Upper lobe of right lung (tissue), 1 donor: ENCODE measurements at regions not wholly inside any gene's neighbourhood (a gene's known extent, or its start where the extent isn't known, plus 50 kb on each side); places are given as distances from the start of the nearest gene placed in this dataset.

Experiments
- ATAC-seq: fragments of 200-7000 bp; cut with Tn5 transposase; one replicate; pipeline ENCODE4 v1.9.1; 2020; ENCODE audit warnings: mild to moderate bottlenecking, moderate library complexity
- DNase-seq: peaks from one replicate; pipeline ENCODE4 v3.0.0-alpha.2; 2020
- H3K27ac ChIP-seq: fragments of 200-600 bp; one replicate; pipeline ENCODE4 v1.8.0; 2022
- H3K27me3 ChIP-seq: fragments of 200-600 bp; one replicate; pipeline ENCODE4 v1.8.0; 2022; ENCODE audit warnings: mild to moderate bottlenecking
- H3K36me3 ChIP-seq: fragments of 200-600 bp; one replicate; pipeline ENCODE4 v1.8.0; 2022
- H3K4me1 ChIP-seq: fragments of 200-600 bp; one replicate; pipeline ENCODE4 v1.8.0; 2022
- H3K4me3 ChIP-seq: fragments of 200-600 bp; one replicate; pipeline ENCODE4 v1.8.0; 2022; ENCODE audit warnings: mild to moderate bottlenecking
- H3K9me3 ChIP-seq: fragments of 200-600 bp; one replicate; pipeline ENCODE4 v1.8.0; 2022
- CTCF ChIP-seq: fragments of 200-600 bp; IDR thresholded peaks from one replicate; pipeline ENCODE4 v1.8.0; 2022; ENCODE audit warnings: antibody characterized with exemption
- intact Hi-C: fragments of 100-400 bp; cut with DNase I; formaldehyde crosslinking; loops from one replicate; pipeline ENCODE4 v1.11.0; 2022
- donor health status: DM: no; HTN: yes; CAD: no; lungs with severe emphysema.

GRCh38 chr5:82426464-82427154, 148.5 kb upstream of the RPS23 start:
- intact Hi-C loops, result no loop called here
- Histone ChIP-seq H3K27me3 (no peaks in the 10 kb centered on the region), H3K4me1 (peaks cover 1% of the 10 kb centered on the region), H3K36me3 (no peaks in the 10 kb centered on the region), H3K9me3 (no peaks in the 10 kb centered on the region), H3K4me3 (no peak overlapping the region), H3K27ac (no peak overlapping the region)
- no peak for DNase-seq
- peak; percentile 67 for ATAC-seq
- no peak for TF ChIP-seq CTCF

- Histone ChIP-seq H3K4me3 (no peak overlapping the region), H3K9me3 (no peaks in the 10 kb centered on the region), H3K27ac (no peak overlapping the region), H3K4me1 (peaks cover 4% of the 10 kb centered on the region), H3K27me3 (no peaks in the 10 kb centered on the region), H3K36me3 (no peaks in the 10 kb centered on the region)
- intact Hi-C loops, result no loop called here
- no peak for DNase-seq
- no peak for ATAC-seq
- TF ChIP-seq CTCF, result no peak
Measured at GRCh38 chr5:82425591-82425990, 147.4 kb upstream of the RPS23 start.

- intact Hi-C loops, result no loop called here
- Histone ChIP-seq H3K27me3 (no peaks in the 10 kb centered on the region), H3K9me3 (no peaks in the 10 kb centered on the region), H3K36me3 (no peaks in the 10 kb centered on the region), H3K27ac (no peak overlapping the region), H3K4me3 (no peak overlapping the region), H3K4me1 (peaks cover 4% of the 10 kb centered on the region)
- DNase-seq (no peak), ATAC-seq (no peak)
- TF ChIP-seq CTCF, result no peak
Measured at GRCh38 chr5:82424211-82424610, 146.1 kb upstream of the RPS23 start.

GRCh38 chr5:82422751-82423181, 144.6 kb upstream of the RPS23 start:
- TF ChIP-seq CTCF, result no peak
- ATAC-seq (peak; percentile 81), DNase-seq (no peak)
- Histone ChIP-seq H3K4me1 (peaks cover 10% of the 10 kb centered on the region), H3K36me3 (no peaks in the 10 kb centered on the region), H3K27ac (peak overlapping the region; percentile 71), H3K27me3 (no peaks in the 10 kb centered on the region), H3K9me3 (no peaks in the 10 kb centered on the region), H3K4me3 (no peak overlapping the region)
- intact Hi-C loops, result no loop called here

- TF ChIP-seq CTCF, result no peak
- Histone ChIP-seq H3K27ac (peak overlapping the region; percentile 71), H3K36me3 (no peaks in the 10 kb centered on the region), H3K9me3 (no peaks in the 10 kb centered on the region), H3K4me1 (peaks cover 10% of the 10 kb centered on the region), H3K4me3 (no peak overlapping the region), H3K27me3 (no peaks in the 10 kb centered on the region)
- DNase-seq (no peak), ATAC-seq (no peak)
- intact Hi-C loops, result no loop called here
Measured at GRCh38 chr5:82422001-82422740, 144.0 kb upstream of the RPS23 start.
